ENCODE measurements at regions not wholly inside any gene's neighbourhood (a gene's known extent, or its start where the extent isn't known, plus 50 kb on each side); places are given as distances from the start of the nearest gene placed in this dataset.

DNA sequence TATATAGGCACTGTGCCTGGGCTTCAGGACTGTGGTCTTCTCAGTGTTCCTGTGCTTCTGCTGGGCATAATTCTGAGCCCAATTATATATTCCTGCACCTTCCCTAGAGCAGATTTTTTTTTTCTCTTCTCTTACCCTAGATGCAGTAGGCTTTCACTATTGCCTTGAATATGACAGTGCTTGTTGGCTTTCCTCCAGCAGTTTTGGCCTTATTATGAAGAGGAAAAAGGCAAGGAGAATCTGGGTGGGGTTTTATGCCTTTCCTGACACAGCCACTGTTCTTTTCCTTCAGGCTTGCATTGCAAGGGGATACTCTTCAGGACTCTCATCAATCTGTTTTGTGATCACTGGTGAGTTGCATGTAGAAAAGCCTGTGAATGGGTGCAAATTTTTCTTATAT lies 221.9 kb upstream of the CELF4 start:
- TF ChIP-seq, protein P1, sequence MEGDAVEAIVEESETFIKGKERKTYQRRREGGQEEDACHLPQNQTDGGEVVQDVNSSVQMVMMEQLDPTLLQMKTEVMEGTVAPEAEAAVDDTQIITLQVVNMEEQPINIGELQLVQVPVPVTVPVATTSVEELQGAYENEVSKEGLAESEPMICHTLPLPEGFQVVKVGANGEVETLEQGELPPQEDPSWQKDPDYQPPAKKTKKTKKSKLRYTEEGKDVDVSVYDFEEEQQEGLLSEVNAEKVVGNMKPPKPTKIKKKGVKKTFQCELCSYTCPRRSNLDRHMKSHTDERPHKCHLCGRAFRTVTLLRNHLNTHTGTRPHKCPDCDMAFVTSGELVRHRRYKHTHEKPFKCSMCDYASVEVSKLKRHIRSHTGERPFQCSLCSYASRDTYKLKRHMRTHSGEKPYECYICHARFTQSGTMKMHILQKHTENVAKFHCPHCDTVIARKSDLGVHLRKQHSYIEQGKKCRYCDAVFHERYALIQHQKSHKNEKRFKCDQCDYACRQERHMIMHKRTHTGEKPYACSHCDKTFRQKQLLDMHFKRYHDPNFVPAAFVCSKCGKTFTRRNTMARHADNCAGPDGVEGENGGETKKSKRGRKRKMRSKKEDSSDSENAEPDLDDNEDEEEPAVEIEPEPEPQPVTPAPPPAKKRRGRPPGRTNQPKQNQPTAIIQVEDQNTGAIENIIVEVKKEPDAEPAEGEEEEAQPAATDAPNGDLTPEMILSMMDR (IDR thresholded peaks at IDR 0.05; ENCODE audit: low read depth, low read length, missing input control), result no peak
- TF ChIP-seq, protein P2, sequence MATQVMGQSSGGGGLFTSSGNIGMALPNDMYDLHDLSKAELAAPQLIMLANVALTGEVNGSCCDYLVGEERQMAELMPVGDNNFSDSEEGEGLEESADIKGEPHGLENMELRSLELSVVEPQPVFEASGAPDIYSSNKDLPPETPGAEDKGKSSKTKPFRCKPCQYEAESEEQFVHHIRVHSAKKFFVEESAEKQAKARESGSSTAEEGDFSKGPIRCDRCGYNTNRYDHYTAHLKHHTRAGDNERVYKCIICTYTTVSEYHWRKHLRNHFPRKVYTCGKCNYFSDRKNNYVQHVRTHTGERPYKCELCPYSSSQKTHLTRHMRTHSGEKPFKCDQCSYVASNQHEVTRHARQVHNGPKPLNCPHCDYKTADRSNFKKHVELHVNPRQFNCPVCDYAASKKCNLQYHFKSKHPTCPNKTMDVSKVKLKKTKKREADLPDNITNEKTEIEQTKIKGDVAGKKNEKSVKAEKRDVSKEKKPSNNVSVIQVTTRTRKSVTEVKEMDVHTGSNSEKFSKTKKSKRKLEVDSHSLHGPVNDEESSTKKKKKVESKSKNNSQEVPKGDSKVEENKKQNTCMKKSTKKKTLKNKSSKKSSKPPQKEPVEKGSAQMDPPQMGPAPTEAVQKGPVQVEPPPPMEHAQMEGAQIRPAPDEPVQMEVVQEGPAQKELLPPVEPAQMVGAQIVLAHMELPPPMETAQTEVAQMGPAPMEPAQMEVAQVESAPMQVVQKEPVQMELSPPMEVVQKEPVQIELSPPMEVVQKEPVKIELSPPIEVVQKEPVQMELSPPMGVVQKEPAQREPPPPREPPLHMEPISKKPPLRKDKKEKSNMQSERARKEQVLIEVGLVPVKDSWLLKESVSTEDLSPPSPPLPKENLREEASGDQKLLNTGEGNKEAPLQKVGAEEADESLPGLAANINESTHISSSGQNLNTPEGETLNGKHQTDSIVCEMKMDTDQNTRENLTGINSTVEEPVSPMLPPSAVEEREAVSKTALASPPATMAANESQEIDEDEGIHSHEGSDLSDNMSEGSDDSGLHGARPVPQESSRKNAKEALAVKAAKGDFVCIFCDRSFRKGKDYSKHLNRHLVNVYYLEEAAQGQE (IDR thresholded peaks at IDR 0.05), result no peak
- TF ChIP-seq RXRA (IDR thresholded peaks at IDR 0.05) (no peak), TAF1 (conservative IDR thresholded peaks at IDR 0.05) (no peak), RAD21 (IDR thresholded peaks at IDR 0.05) (no peak), EGR1 (IDR thresholded peaks at IDR 0.05; ENCODE audit: low read depth in 2 of 2) (no peak), FOXA1 (IDR thresholded peaks at IDR 0.05) (no peak), YY1 (IDR thresholded peaks at IDR 0.05) (no peak), SP1 (IDR thresholded peaks at IDR 0.05) (no peak)
- TF ChIP-seq, protein P3, sequence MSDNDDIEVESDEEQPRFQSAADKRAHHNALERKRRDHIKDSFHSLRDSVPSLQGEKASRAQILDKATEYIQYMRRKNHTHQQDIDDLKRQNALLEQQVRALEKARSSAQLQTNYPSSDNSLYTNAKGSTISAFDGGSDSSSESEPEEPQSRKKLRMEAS (IDR thresholded peaks at IDR 0.05), result no peak

All from liver (tissue), 3 donors.